ENCODE measurements at regions not wholly inside any gene's neighbourhood (a gene's known extent, or its start where the extent isn't known, plus 50 kb on each side); places are given as distances from the start of the nearest gene placed in this dataset.

- no peak for TF ChIP-seq CTCF (IDR thresholded peaks at IDR 0.05; ENCODE audit: insufficient read depth, low read length, poor library complexity, severe bottlenecking)
- no peak for DNase-seq (ENCODE audit: extremely low read depth, insufficient read length)
Observed at GRCh38 chr10:129277841-129278240, 189.2 kb upstream of the MGMT start.

GRCh38 chr10:129278686-129279085 lies 188.4 kb upstream of the MGMT start:
- DNase-seq (ENCODE audit: extremely low read depth, insufficient read length): no peak
- H3K4me3 ChIP-seq (replicated peaks; ENCODE audit: low read depth, low read length): no peak overlapping the region
- no peaks in the 10 kb centered on the region for H3K27me3 ChIP-seq (replicated peaks; ENCODE audit: control insufficient read depth, insufficient read depth, low read length)
- no peak for TF ChIP-seq CTCF (IDR thresholded peaks at IDR 0.05; ENCODE audit: insufficient read depth, low read length, poor library complexity, severe bottlenecking)
- H3K36me3 ChIP-seq (ENCODE audit: control insufficient read depth, insufficient read depth, low read length): no peaks in the 10 kb centered on the region

More at GRCh38 chr10:129277841-129278240, 189.2 kb upstream of the MGMT start:
- Histone ChIP-seq H3K36me3 (ENCODE audit: control insufficient read depth, insufficient read depth, low read length) (no peaks in the 10 kb centered on the region), H3K4me3 (replicated peaks; ENCODE audit: low read depth, low read length) (no peak overlapping the region), H3K27me3 (replicated peaks; ENCODE audit: control insufficient read depth, insufficient read depth, low read length) (no peaks in the 10 kb centered on the region)

GRCh38 chr10:129279446-129280154 lies 187.4 kb upstream of the MGMT start:
- no peak for TF ChIP-seq CTCF (IDR thresholded peaks at IDR 0.05; ENCODE audit: insufficient read depth, low read length, poor library complexity, severe bottlenecking)
- H3K27me3 ChIP-seq (replicated peaks; ENCODE audit: control insufficient read depth, insufficient read depth, low read length): no peaks in the 10 kb centered on the region
- no peak overlapping the region for H3K4me3 ChIP-seq (replicated peaks; ENCODE audit: low read depth, low read length)
- no peak for DNase-seq (ENCODE audit: extremely low read depth, insufficient read length)
- H3K36me3 ChIP-seq (ENCODE audit: control insufficient read depth, insufficient read depth, low read length): no peaks in the 10 kb centered on the region

- H3K4me3 ChIP-seq (replicated peaks; ENCODE audit: low read depth, low read length): no peak overlapping the region
- no peak for DNase-seq (ENCODE audit: extremely low read depth, insufficient read length)
- no peaks in the 10 kb centered on the region for H3K27me3 ChIP-seq (replicated peaks; ENCODE audit: control insufficient read depth, insufficient read depth, low read length)
- no peaks in the 10 kb centered on the region for H3K36me3 ChIP-seq (ENCODE audit: control insufficient read depth, insufficient read depth, low read length)
- no peak for TF ChIP-seq CTCF (IDR thresholded peaks at IDR 0.05; ENCODE audit: insufficient read depth, low read length, poor library complexity, severe bottlenecking)
Observed at GRCh38 chr10:129280155-129280502, 186.9 kb upstream of the MGMT start.

- DNase-seq (ENCODE audit: extremely low read depth, insufficient read length): no peak
- no peak for TF ChIP-seq CTCF (IDR thresholded peaks at IDR 0.05; ENCODE audit: insufficient read depth, low read length, poor library complexity, severe bottlenecking)
- H3K27me3 ChIP-seq (replicated peaks; ENCODE audit: control insufficient read depth, insufficient read depth, low read length): no peaks in the 10 kb centered on the region
Observed at GRCh38 chr10:129280908-129281586, 186.0 kb upstream of the MGMT start.

More at GRCh38 chr10:129280908-129281586, 186.0 kb upstream of the MGMT start:
- H3K4me3 ChIP-seq (replicated peaks; ENCODE audit: low read depth, low read length): no peak overlapping the region
- H3K36me3 ChIP-seq (ENCODE audit: control insufficient read depth, insufficient read depth, low read length): no peaks in the 10 kb centered on the region

All from GM06990 (cell line).